ENCODE measurements at regions not wholly inside any gene's neighbourhood (a gene's known extent, or its start where the extent isn't known, plus 50 kb on each side); places are given as distances from the start of the nearest gene placed in this dataset.

GRCh38 chr9:79220251-79220650, 351.5 kb upstream of the TLE4 start:
- 77 to 88% methylated on average over 1 of the region's 1 CpG for WGBS, 2 donors
- Histone ChIP-seq H3K4me1 (no peaks in the 10 kb centered on the region), H3K4me3 (no peak overlapping the region), H3K36me3 (no peaks in the 10 kb centered on the region), H3K27ac (no peak overlapping the region), H3K9me3 (peaks cover 0 to 3% (median 0%) of the 10 kb centered on the region in 4 donors), H3K27me3 (no peaks in the 10 kb centered on the region)
- TF ChIP-seq CTCF (IDR thresholded peaks at IDR 0.05) (no peak), EP300 (IDR thresholded peaks at IDR 0.05) (no peak)
- no peak for DNase-seq (ENCODE audit: low spot score in 2 of 2)

- H3K4me1 ChIP-seq: no peaks in the 10 kb centered on the region
- H3K9me3 ChIP-seq: peaks cover 0 to 4% (median 0%) of the 10 kb centered on the region in 4 donors
- no peak overlapping the region for H3K27ac ChIP-seq
- no peaks in the 10 kb centered on the region for H3K36me3 ChIP-seq
- DNase-seq (ENCODE audit: low spot score in 2 of 2): no peak
- H3K27me3 ChIP-seq: no peaks in the 10 kb centered on the region
- no peak overlapping the region for H3K4me3 ChIP-seq
- TF ChIP-seq POLR2A (IDR thresholded peaks at IDR 0.05) (no peak), EP300 (IDR thresholded peaks at IDR 0.05) (no peak), CTCF (IDR thresholded peaks at IDR 0.05) (no peak)
- 71 to 72% methylated on average over 1 of the region's 1 CpG for WGBS, 2 donors
Measured at GRCh38 chr9:79220666-79221065, 351.1 kb upstream of the TLE4 start.

- H3K27ac ChIP-seq: no peak overlapping the region
- H3K4me1 ChIP-seq: no peaks in the 10 kb centered on the region
- H3K27me3 ChIP-seq: no peaks in the 10 kb centered on the region
- DNase-seq (ENCODE audit: low spot score in 2 of 2): no peak
- peaks cover 0 to 4% (median 0%) of the 10 kb centered on the region in 4 donors for H3K9me3 ChIP-seq
- H3K36me3 ChIP-seq: no peaks in the 10 kb centered on the region
- WGBS, 2 donors: 50 to 52% methylated on average over 1 of the region's 1 CpG
- no peak for TF ChIP-seq CTCF (IDR thresholded peaks at IDR 0.05)
- no peak for TF ChIP-seq EP300 (IDR thresholded peaks at IDR 0.05)
- TF ChIP-seq POLR2A (IDR thresholded peaks at IDR 0.05): no peak
- no peak overlapping the region for H3K4me3 ChIP-seq
Measured at GRCh38 chr9:79221084-79221483, 350.7 kb upstream of the TLE4 start.

- no peak overlapping the region for H3K4me3 ChIP-seq
- no peak for TF ChIP-seq POLR2A (IDR thresholded peaks at IDR 0.05)
- TF ChIP-seq CTCF (IDR thresholded peaks at IDR 0.05): no peak
- TF ChIP-seq EP300 (IDR thresholded peaks at IDR 0.05): no peak
- H3K4me1 ChIP-seq: no peaks in the 10 kb centered on the region
- WGBS, 2 donors: 92% methylated on average over 2 of the region's 2 CpGs
- H3K36me3 ChIP-seq: no peaks in the 10 kb centered on the region
- H3K27ac ChIP-seq: no peak overlapping the region
- peaks cover 0 to 4% (median 0%) of the 10 kb centered on the region in 4 donors for H3K9me3 ChIP-seq
- DNase-seq (ENCODE audit: low spot score in 2 of 2): no peak
- no peaks in the 10 kb centered on the region for H3K27me3 ChIP-seq
Measured at GRCh38 chr9:79222483-79222882, 349.3 kb upstream of the TLE4 start.

- Histone ChIP-seq H3K27ac (no peak overlapping the region), H3K4me1 (no peaks in the 10 kb centered on the region), H3K36me3 (no peaks in the 10 kb centered on the region), H3K9me3 (peaks cover 0 to 4% (median 0%) of the 10 kb centered on the region in 4 donors), H3K27me3 (no peaks in the 10 kb centered on the region), H3K4me3 (no peak overlapping the region)
- TF ChIP-seq CTCF (IDR thresholded peaks at IDR 0.05) (no peak), POLR2A (IDR thresholded peaks at IDR 0.05) (no peak), EP300 (IDR thresholded peaks at IDR 0.05) (no peak)
- DNase-seq (ENCODE audit: low spot score in 2 of 2): no peak
- 80 to 89% methylated on average over 3 of the region's 3 CpGs for WGBS, 2 donors
Measured at GRCh38 chr9:79224672-79225433, 346.9 kb upstream of the TLE4 start.
